NB4 (cell line): ENCODE measurements at regions not wholly inside any gene's neighbourhood (a gene's known extent, or its start where the extent isn't known, plus 50 kb on each side); places are given as distances from the start of the nearest gene placed in this dataset.

Experiments
- DNase-seq: peaks from one replicate; pipeline ENCODE4 v3.0.0; 2010; ENCODE audit warnings: low read depth
- H3K4me3 ChIP-seq: one replicate; pipeline ENCODE4 v1.5.1; 2011; ENCODE audit warnings: mild to moderate bottlenecking, low read depth, low read length, moderate library complexity
- CTCF ChIP-seq: IDR thresholded peaks from one replicate; pipeline ENCODE4 v1.5.1; 2012; ENCODE audit warnings: low read depth, low read length
- MAX ChIP-seq: IDR thresholded peaks from 2 replicates; pipeline ENCODE4 v1.6.1; 2011; ENCODE audit warnings: low read depth, low read length
- MYC ChIP-seq: IDR thresholded peaks from 2 replicates; pipeline ENCODE4 v1.6.1; 2011; ENCODE audit warnings: low read depth, low read length
- POLR2A ChIP-seq: IDR thresholded peaks from 2 replicates; pipeline ENCODE4 v1.6.1; 2011; ENCODE audit warnings: mild to moderate bottlenecking; ENCODE audit not compliant: insufficient read length; ENCODE audit errors: extremely low read depth

GRCh38 chr2:147389218-147389617, 455.6 kb upstream of the ACVR2A start:
- H3K4me3 ChIP-seq: no peak overlapping the region
- DNase-seq: no peak

GRCh38 chr2:147388217-147388616, 456.6 kb upstream of the ACVR2A start:
- DNase-seq: no peak
- no peak overlapping the region for H3K4me3 ChIP-seq
- no peak for TF ChIP-seq POLR2A
- no peak for TF ChIP-seq MAX
- TF ChIP-seq MYC: no peak
- TF ChIP-seq CTCF: no peak

More at GRCh38 chr2:147389218-147389617, 455.6 kb upstream of the ACVR2A start:
- no peak for TF ChIP-seq POLR2A
- no peak for TF ChIP-seq CTCF
- TF ChIP-seq MYC: no peak
- TF ChIP-seq MAX: no peak

GRCh38 chr2:147386284-147386683, 458.5 kb upstream of the ACVR2A start:
- DNase-seq: peak; percentile 6
- no peak overlapping the region for H3K4me3 ChIP-seq
- TF ChIP-seq CTCF: no peak
- no peak for TF ChIP-seq MYC
- TF ChIP-seq MAX: no peak
- TF ChIP-seq POLR2A: no peak

- H3K4me3 ChIP-seq: no peak overlapping the region
- TF ChIP-seq POLR2A (no peak), MYC (no peak), CTCF (no peak)
- no peak for DNase-seq
Observed at GRCh38 chr2:147385600-147385999, 459.2 kb upstream of the ACVR2A start.

GRCh38 chr2:147384659-147385058, 460.2 kb upstream of the ACVR2A start:
- TF ChIP-seq MAX (no peak), POLR2A (no peak), CTCF (no peak), MYC (no peak)
- no peak overlapping the region for H3K4me3 ChIP-seq
- DNase-seq: no peak

GRCh38 chr2:147382322-147382948, 462.4 kb upstream of the ACVR2A start:
- no peak for TF ChIP-seq MAX
- TF ChIP-seq CTCF: no peak
- no peak for TF ChIP-seq MYC
- no peak for TF ChIP-seq POLR2A
- no peak for DNase-seq
- H3K4me3 ChIP-seq: no peak overlapping the region
